SK-N-MC (cell line): ENCODE measurements at regions not wholly inside any gene's neighbourhood (a gene's known extent, or its start where the extent isn't known, plus 50 kb on each side); places are given as distances from the start of the nearest gene placed in this dataset.

Experiments used
- EZH2 ChIP-seq: fragments of 200-600 bp; sonication (generic); IDR thresholded peaks from one replicate; pipeline ENCODE4 v1.6.1; 2017; ENCODE audit warnings: antibody characterized with exemption
- POLR2AphosphoS5 ChIP-seq: IDR thresholded peaks from 2 replicates; pipeline ENCODE4 v1.6.1; 2012; ENCODE audit warnings: mild to moderate bottlenecking, low read depth, low read length, borderline replicate concordance

- TF ChIP-seq POLR2AphosphoS5 (no peak), EZH2 (no peak)
These were observed 54.6 kb upstream of the RIPOR2 start for GRCh38 chr6:24990236-24990845.
